ENCODE measurements at regions not wholly inside any gene's neighbourhood (a gene's known extent, or its start where the extent isn't known, plus 50 kb on each side); places are given as distances from the start of the nearest gene placed in this dataset.
"Not testable (repeated sequence)": the region's sequence is repeated elsewhere in the genome, so short reads cannot be mapped to it uniquely, and the experiment has no call there.

DNA sequence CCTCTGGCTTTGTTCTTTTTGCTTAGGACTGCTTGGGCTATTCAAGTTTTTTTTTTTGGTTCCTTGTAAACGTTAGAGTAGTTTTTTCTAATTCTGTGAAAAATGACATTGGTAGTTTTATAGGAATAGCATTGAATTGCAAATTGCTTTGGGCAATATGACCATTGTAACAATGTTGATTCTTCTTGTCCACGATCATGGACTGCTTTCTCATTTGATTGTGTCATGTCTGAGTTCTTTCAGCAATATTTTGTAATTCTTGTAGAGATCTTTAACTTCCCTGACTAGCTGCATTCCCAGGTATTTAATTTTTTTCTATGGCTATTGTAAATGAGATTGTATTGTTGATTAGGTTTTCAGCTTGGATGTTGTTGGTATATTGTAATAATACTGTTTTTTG, 286.2 kb upstream of the C1QTNF3 start:
- H3K27me3 ChIP-seq (ENCODE audit: control insufficient read depth in 1 of 2, insufficient read depth in 2 of 2, low read length in 1 of 2); H3K36me3 ChIP-seq (ENCODE audit: control insufficient read depth in 1 of 2, insufficient read depth in 2 of 2, low read length in 1 of 2); ATAC-seq (ENCODE audit: low FRiP score); H3K4me1 ChIP-seq (ENCODE audit: control insufficient read depth in 1 of 2, insufficient read depth in 2 of 2, low read length in 2 of 2); H3K27ac ChIP-seq (ENCODE audit: low read depth in 1 of 2, low read length in 2 of 2); DNase-seq; H3K9me3 ChIP-seq (ENCODE audit: control insufficient read depth, low read length); H3K4me3 ChIP-seq (ENCODE audit: low read length in 2 of 2); intact Hi-C loops (cut with DNase I): not testable (repeated sequence)
- WGBS, 2 donors, result 55 to 58% methylated on average over 2 of the region's 2 CpGs

DNA sequence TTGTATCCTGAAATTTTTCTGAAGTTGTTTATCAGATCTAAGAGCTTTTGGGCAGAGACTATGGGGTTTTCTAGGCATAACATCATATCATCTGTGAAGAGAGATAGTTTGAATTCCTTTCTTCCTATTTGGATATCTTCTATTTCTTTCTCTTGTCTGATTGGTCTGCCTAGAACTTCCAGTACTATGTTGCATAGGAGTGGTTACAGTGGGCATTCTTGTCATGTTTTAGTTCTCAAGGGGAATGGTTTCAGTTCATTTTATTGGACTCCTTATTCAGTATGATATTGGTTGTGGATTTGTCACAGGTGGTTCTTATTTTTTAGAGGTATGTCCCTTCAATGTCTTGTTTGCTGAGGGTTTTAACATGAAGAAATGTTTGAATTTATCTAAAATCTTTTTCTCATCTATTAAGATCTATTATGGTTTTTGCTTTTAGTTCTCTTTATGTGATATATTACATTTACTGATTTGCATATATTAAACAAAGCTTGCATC, 286.6 kb upstream of the C1QTNF3 start:
- intact Hi-C loops (cut with DNase I); DNase-seq; H3K36me3 ChIP-seq (ENCODE audit: control insufficient read depth in 1 of 2, insufficient read depth in 2 of 2, low read length in 1 of 2); H3K4me1 ChIP-seq (ENCODE audit: control insufficient read depth in 1 of 2, insufficient read depth in 2 of 2, low read length in 2 of 2); H3K4me3 ChIP-seq (ENCODE audit: low read length in 2 of 2); H3K9me3 ChIP-seq (ENCODE audit: control insufficient read depth, low read length); H3K27ac ChIP-seq (ENCODE audit: low read depth in 1 of 2, low read length in 2 of 2); ATAC-seq (ENCODE audit: low FRiP score); H3K27me3 ChIP-seq (ENCODE audit: control insufficient read depth in 1 of 2, insufficient read depth in 2 of 2, low read length in 1 of 2): not testable (repeated sequence)

DNA sequence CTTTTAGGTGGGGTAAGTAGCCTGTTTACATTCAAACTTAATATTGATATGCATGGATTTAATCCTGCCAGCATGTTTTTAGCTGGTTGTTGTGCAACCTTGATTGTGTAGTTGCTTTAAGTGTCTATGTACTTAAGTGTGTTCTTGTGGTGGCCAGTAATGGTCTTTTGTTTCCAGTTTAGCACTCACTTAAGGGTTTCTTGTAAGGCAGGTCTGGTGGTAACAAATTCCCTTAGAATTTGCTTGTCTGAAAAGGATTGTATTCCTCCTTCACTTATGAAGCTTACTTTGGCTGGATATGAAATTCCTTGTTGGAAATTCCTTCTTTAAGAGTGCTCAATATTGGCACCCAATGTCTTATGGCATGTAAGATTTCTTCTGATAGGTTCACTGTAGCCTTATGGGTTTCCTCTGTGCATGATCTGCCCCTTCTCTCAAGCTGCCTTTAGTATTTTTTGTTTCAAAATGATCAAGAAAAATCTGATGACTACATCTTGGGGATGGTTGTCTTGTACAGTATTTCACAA, 289.0 kb upstream of the C1QTNF3 start:
- H3K27ac ChIP-seq (ENCODE audit: low read depth in 1 of 2, low read length in 2 of 2); ATAC-seq (ENCODE audit: low FRiP score); H3K27me3 ChIP-seq (ENCODE audit: control insufficient read depth in 1 of 2, insufficient read depth in 2 of 2, low read length in 1 of 2); intact Hi-C loops (cut with DNase I); H3K36me3 ChIP-seq (ENCODE audit: control insufficient read depth in 1 of 2, insufficient read depth in 2 of 2, low read length in 1 of 2); H3K9me3 ChIP-seq (ENCODE audit: control insufficient read depth, low read length); H3K4me1 ChIP-seq (ENCODE audit: control insufficient read depth in 1 of 2, insufficient read depth in 2 of 2, low read length in 2 of 2); H3K4me3 ChIP-seq (ENCODE audit: low read length in 2 of 2); DNase-seq: not testable (repeated sequence)

DNA sequence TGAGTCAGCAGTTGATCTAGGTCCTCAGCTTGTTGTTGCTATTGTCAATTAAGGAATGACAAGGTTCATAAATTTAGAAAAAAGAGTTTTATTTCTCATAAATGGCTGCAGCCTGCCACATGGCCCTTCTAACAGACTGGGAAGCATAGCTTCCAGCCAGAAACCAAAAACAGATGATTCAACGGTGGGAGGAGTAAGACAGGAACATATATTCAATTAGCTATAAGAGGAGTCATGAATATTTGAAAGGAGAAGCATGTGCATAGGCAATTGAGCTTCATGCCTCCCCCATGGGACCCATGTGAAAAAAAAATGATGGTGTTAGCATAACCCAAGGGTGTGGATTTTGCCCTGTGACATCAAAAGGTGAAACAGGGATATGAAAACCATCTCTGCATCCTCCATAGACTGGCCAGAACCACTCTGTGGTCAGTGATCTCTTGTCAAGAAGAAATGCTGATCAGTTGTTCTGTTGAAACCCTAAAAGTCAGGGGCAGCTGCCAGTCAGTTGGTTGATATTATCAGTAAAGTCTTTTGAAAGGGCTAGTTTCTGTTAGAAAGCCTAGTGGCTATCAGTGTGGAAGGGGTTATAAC, 296.5 kb upstream of the C1QTNF3 start:
- H3K4me3 ChIP-seq (ENCODE audit: low read length in 2 of 2); H3K36me3 ChIP-seq (ENCODE audit: control insufficient read depth in 1 of 2, insufficient read depth in 2 of 2, low read length in 1 of 2); H3K4me1 ChIP-seq (ENCODE audit: control insufficient read depth in 1 of 2, insufficient read depth in 2 of 2, low read length in 2 of 2); H3K9me3 ChIP-seq (ENCODE audit: control insufficient read depth, low read length); H3K27ac ChIP-seq (ENCODE audit: low read depth in 1 of 2, low read length in 2 of 2); intact Hi-C loops (cut with DNase I); H3K27me3 ChIP-seq (ENCODE audit: control insufficient read depth in 1 of 2, insufficient read depth in 2 of 2, low read length in 1 of 2); ATAC-seq (ENCODE audit: low FRiP score); DNase-seq: not testable (repeated sequence)
- WGBS, 2 donors, result 57 to 65% methylated on average over 1 of the region's 1 CpG

DNA sequence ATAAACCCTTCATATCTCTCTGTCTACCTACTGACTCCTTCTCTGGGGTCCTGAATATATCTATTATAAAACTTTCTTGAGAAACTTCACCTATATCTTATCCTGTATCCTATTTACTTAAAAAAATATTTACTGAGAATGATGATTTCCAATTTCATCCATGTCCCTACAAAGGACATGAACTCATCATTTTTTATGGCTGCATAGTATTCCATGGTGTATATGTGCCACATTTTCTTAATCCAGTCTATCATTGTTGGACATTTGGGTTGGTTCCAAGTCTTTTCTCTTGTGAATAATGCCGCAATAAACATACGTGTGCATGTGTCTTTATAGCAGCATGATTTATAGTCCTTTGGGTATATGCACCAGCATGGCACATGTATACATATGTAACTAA, 301.7 kb upstream of the RAI14 start:
- 72 to 90% methylated on average over 2 of the region's 2 CpGs for WGBS, 2 donors
- H3K4me3 ChIP-seq (ENCODE audit: low read length in 2 of 2); H3K9me3 ChIP-seq (ENCODE audit: control insufficient read depth, low read length); ATAC-seq (ENCODE audit: low FRiP score); H3K36me3 ChIP-seq (ENCODE audit: control insufficient read depth in 1 of 2, insufficient read depth in 2 of 2, low read length in 1 of 2); H3K27ac ChIP-seq (ENCODE audit: low read depth in 1 of 2, low read length in 2 of 2); H3K4me1 ChIP-seq (ENCODE audit: control insufficient read depth in 1 of 2, insufficient read depth in 2 of 2, low read length in 2 of 2); intact Hi-C loops (cut with DNase I); H3K27me3 ChIP-seq (ENCODE audit: control insufficient read depth in 1 of 2, insufficient read depth in 2 of 2, low read length in 1 of 2); DNase-seq: not testable (repeated sequence)

DNA sequence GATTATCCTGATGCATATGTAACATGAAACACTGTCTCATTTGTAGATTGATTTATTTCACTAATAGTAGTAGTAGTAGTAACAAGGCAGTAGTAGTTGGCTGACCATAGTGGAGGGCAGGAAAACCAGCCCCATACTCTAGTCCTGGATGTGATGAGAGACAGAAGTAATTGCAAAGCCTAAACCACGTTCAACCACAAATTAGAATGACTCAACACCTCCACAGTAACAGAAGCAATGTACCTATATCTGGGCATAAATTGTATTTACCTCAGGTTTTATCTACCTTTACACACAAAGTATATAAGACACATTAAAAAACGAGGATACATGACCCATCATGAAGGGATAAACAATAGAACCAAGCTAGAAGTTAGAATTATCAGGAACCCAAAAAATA, 284.7 kb upstream of the RAI14 start:
- H3K27ac ChIP-seq (ENCODE audit: low read depth in 1 of 2, low read length in 2 of 2); H3K36me3 ChIP-seq (ENCODE audit: control insufficient read depth in 1 of 2, insufficient read depth in 2 of 2, low read length in 1 of 2); H3K4me1 ChIP-seq (ENCODE audit: control insufficient read depth in 1 of 2, insufficient read depth in 2 of 2, low read length in 2 of 2); intact Hi-C loops (cut with DNase I); DNase-seq; H3K9me3 ChIP-seq (ENCODE audit: control insufficient read depth, low read length); H3K4me3 ChIP-seq (ENCODE audit: low read length in 2 of 2); H3K27me3 ChIP-seq (ENCODE audit: control insufficient read depth in 1 of 2, insufficient read depth in 2 of 2, low read length in 1 of 2); ATAC-seq (ENCODE audit: low FRiP score): not testable (repeated sequence)
- 45 to 49% methylated on average over 1 of the region's 2 CpGs for WGBS, 2 donors

DNA sequence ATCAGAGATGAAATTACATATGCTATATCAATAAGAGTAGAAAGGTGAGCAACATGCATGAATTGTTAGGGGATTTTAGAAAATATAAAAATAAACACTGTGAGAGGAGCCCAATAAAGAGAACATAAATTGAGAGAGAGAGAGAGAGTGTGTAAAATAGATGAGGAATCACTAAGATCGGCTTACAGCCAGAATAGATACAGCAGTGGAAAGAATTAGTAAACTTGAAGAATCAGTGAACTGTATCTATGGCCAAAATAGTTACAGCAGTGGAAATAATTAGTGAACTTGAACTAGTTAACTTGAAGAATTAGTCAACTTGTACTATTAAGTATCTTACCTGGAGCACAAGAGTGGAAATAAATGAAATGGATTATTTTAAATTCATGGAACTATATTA, 284.3 kb upstream of the RAI14 start:
- H3K4me3 ChIP-seq (ENCODE audit: low read length in 2 of 2); H3K9me3 ChIP-seq (ENCODE audit: control insufficient read depth, low read length); intact Hi-C loops (cut with DNase I); DNase-seq; ATAC-seq (ENCODE audit: low FRiP score); H3K27me3 ChIP-seq (ENCODE audit: control insufficient read depth in 1 of 2, insufficient read depth in 2 of 2, low read length in 1 of 2); H3K27ac ChIP-seq (ENCODE audit: low read depth in 1 of 2, low read length in 2 of 2); H3K36me3 ChIP-seq (ENCODE audit: control insufficient read depth in 1 of 2, insufficient read depth in 2 of 2, low read length in 1 of 2); H3K4me1 ChIP-seq (ENCODE audit: control insufficient read depth in 1 of 2, insufficient read depth in 2 of 2, low read length in 2 of 2): not testable (repeated sequence)
- WGBS, 2 donors, result 0 to 47% methylated on average over 1 of the region's 1 CpG

DNA sequence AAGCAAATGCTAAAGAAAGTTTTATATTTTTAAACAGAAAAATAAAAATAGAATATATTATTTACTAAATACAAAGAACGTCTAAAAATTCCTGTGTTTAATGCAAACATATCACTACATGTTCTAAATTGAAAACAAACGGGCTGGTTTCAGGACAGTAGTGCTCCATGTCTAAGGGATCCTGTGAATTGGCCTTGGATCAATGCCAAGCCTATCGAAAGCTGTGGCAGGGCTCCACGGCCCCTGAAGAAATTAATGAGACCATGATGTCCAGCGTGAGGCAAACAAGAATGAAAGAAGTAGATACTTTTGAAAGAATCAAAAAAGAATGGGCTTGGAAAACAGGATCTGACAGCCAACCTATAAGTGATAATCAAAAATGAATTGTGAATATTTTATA, 283.4 kb upstream of the RAI14 start:
- H3K4me3 ChIP-seq (ENCODE audit: low read length in 2 of 2); H3K36me3 ChIP-seq (ENCODE audit: control insufficient read depth in 1 of 2, insufficient read depth in 2 of 2, low read length in 1 of 2); DNase-seq; H3K27ac ChIP-seq (ENCODE audit: low read depth in 1 of 2, low read length in 2 of 2); intact Hi-C loops (cut with DNase I); ATAC-seq (ENCODE audit: low FRiP score); H3K27me3 ChIP-seq (ENCODE audit: control insufficient read depth in 1 of 2, insufficient read depth in 2 of 2, low read length in 1 of 2); H3K9me3 ChIP-seq (ENCODE audit: control insufficient read depth, low read length); H3K4me1 ChIP-seq (ENCODE audit: control insufficient read depth in 1 of 2, insufficient read depth in 2 of 2, low read length in 2 of 2): not testable (repeated sequence)
- 32 to 45% methylated on average over 4 to 5 of the region's 5 CpGs for WGBS, 2 donors

DNA sequence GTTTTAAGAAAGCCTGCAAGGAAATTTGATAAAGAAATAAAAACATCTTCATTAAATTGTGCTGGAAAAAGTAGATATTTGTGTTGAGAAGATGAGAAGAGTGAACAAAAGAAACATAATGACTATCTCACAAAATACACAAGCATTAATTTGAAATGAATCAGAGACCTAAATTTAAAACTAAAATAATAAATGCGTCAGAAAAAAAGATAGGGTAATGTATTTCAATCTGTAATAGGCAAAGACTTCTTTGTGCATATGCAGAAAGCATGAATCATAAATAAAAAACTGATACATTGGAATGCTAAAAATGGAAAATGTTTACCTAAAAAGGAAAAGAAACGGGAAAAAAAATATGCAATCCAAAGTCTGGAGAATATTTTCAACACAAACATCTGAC, 278.5 kb upstream of the RAI14 start:
- ATAC-seq (ENCODE audit: low FRiP score); H3K9me3 ChIP-seq (ENCODE audit: control insufficient read depth, low read length); H3K36me3 ChIP-seq (ENCODE audit: control insufficient read depth in 1 of 2, insufficient read depth in 2 of 2, low read length in 1 of 2); DNase-seq; H3K27me3 ChIP-seq (ENCODE audit: control insufficient read depth in 1 of 2, insufficient read depth in 2 of 2, low read length in 1 of 2); H3K27ac ChIP-seq (ENCODE audit: low read depth in 1 of 2, low read length in 2 of 2); H3K4me1 ChIP-seq (ENCODE audit: control insufficient read depth in 1 of 2, insufficient read depth in 2 of 2, low read length in 2 of 2); H3K4me3 ChIP-seq (ENCODE audit: low read length in 2 of 2); intact Hi-C loops (cut with DNase I): not testable (repeated sequence)
- WGBS, 2 donors, result 7 to 26% methylated on average over 2 of the region's 2 CpGs
